ENCODE measurements at regions not wholly inside any gene's neighbourhood (a gene's known extent, or its start where the extent isn't known, plus 50 kb on each side); places are given as distances from the start of the nearest gene placed in this dataset.
"Not testable (repeated sequence)": the region's sequence is repeated elsewhere in the genome, so short reads cannot be mapped to it uniquely, and the experiment has no call there.

GRCh38 chr4:111435986-111436744 lies 709.1 kb upstream of the FAM241A start:
- Histone ChIP-seq H3K36me3 (ENCODE audit: insufficient read depth, low read length) (no peaks in the 10 kb centered on the region), H4K20me1 (ENCODE audit: insufficient read depth, low read depth, low read length) (no peaks in the 10 kb centered on the region), H3K9me3 (ENCODE audit: low read length) (no peaks in the 10 kb centered on the region), H3K79me2 (ENCODE audit: low read length) (no peaks in the 10 kb centered on the region), H3K4me1 (ENCODE audit: low read length) (no peaks in the 10 kb centered on the region), H3K4me2 (ENCODE audit: low read depth, low read length, poor library complexity, severe bottlenecking) (no peak overlapping the region), H3K9ac (ENCODE audit: low read length) (no peak overlapping the region), H3K9me2 (replicated peaks; ENCODE audit: insufficient read depth, low read length) (no peaks in the 10 kb centered on the region), H3K4me3 (ENCODE audit: low read length) (no peak overlapping the region), H3K27ac (ENCODE audit: low read length) (no peak overlapping the region), H3K27me3 (ENCODE audit: low read length) (no peaks in the 10 kb centered on the region), H2AFZ (ENCODE audit: low read length) (no peak overlapping the region)
- no peak for DNase-seq

- Histone ChIP-seq H3K27me3 (ENCODE audit: low read length) (no peaks in the 10 kb centered on the region), H3K9ac (ENCODE audit: low read length) (no peak overlapping the region), H3K27ac (ENCODE audit: low read length) (no peak overlapping the region), H4K20me1 (ENCODE audit: insufficient read depth, low read depth, low read length) (no peaks in the 10 kb centered on the region), H3K4me2 (ENCODE audit: low read depth, low read length, poor library complexity, severe bottlenecking) (no peak overlapping the region), H3K4me1 (ENCODE audit: low read length) (no peaks in the 10 kb centered on the region), H3K36me3 (ENCODE audit: insufficient read depth, low read length) (no peaks in the 10 kb centered on the region), H3K9me2 (replicated peaks; ENCODE audit: insufficient read depth, low read length) (no peaks in the 10 kb centered on the region), H3K79me2 (ENCODE audit: low read length) (no peaks in the 10 kb centered on the region), H2AFZ (ENCODE audit: low read length) (no peak overlapping the region), H3K4me3 (ENCODE audit: low read length) (no peak overlapping the region), H3K9me3 (ENCODE audit: low read length) (no peaks in the 10 kb centered on the region)
- DNase-seq = no peak
Measured at GRCh38 chr4:111441687-111442086, 703.6 kb upstream of the FAM241A start.

GRCh38 chr4:111444836-111445235 lies 700.4 kb upstream of the FAM241A start:
- DNase-seq; H3K36me3 ChIP-seq (ENCODE audit: insufficient read depth, low read length); H4K20me1 ChIP-seq (ENCODE audit: insufficient read depth, low read depth, low read length); H3K9me3 ChIP-seq (ENCODE audit: low read length); H3K4me3 ChIP-seq (ENCODE audit: low read length); H3K79me2 ChIP-seq (ENCODE audit: low read length); H3K4me1 ChIP-seq (ENCODE audit: low read length); H3K27me3 ChIP-seq (ENCODE audit: low read length); H3K27ac ChIP-seq (ENCODE audit: low read length); H3K9me2 ChIP-seq (replicated peaks; ENCODE audit: insufficient read depth, low read length); H3K9ac ChIP-seq (ENCODE audit: low read length); H2AFZ ChIP-seq (ENCODE audit: low read length); H3K4me2 ChIP-seq (ENCODE audit: low read depth, low read length, poor library complexity, severe bottlenecking): not testable (repeated sequence)

- Histone ChIP-seq H3K4me2 (ENCODE audit: low read depth, low read length, poor library complexity, severe bottlenecking) (no peak overlapping the region), H3K4me1 (ENCODE audit: low read length) (no peaks in the 10 kb centered on the region), H3K9me3 (ENCODE audit: low read length) (no peaks in the 10 kb centered on the region), H4K20me1 (ENCODE audit: insufficient read depth, low read depth, low read length) (no peaks in the 10 kb centered on the region), H3K27me3 (ENCODE audit: low read length) (no peaks in the 10 kb centered on the region), H3K27ac (ENCODE audit: low read length) (no peak overlapping the region), H2AFZ (ENCODE audit: low read length) (no peak overlapping the region), H3K9ac (ENCODE audit: low read length) (no peak overlapping the region), H3K36me3 (ENCODE audit: insufficient read depth, low read length) (no peaks in the 10 kb centered on the region), H3K4me3 (ENCODE audit: low read length) (no peak overlapping the region), H3K9me2 (replicated peaks; ENCODE audit: insufficient read depth, low read length) (no peaks in the 10 kb centered on the region), H3K79me2 (ENCODE audit: low read length) (no peaks in the 10 kb centered on the region)
- no peak for DNase-seq
Measured at GRCh38 chr4:111449657-111450056, 695.6 kb upstream of the FAM241A start.

- no peak for DNase-seq
- Histone ChIP-seq H3K4me3 (ENCODE audit: low read length) (no peak overlapping the region), H3K9ac (ENCODE audit: low read length) (no peak overlapping the region), H3K9me3 (ENCODE audit: low read length) (no peaks in the 10 kb centered on the region), H3K79me2 (ENCODE audit: low read length) (no peaks in the 10 kb centered on the region), H3K27ac (ENCODE audit: low read length) (no peak overlapping the region), H3K9me2 (replicated peaks; ENCODE audit: insufficient read depth, low read length) (no peaks in the 10 kb centered on the region), H3K36me3 (ENCODE audit: insufficient read depth, low read length) (no peaks in the 10 kb centered on the region), H3K4me2 (ENCODE audit: low read depth, low read length, poor library complexity, severe bottlenecking) (no peak overlapping the region), H3K4me1 (ENCODE audit: low read length) (no peaks in the 10 kb centered on the region), H2AFZ (ENCODE audit: low read length) (no peak overlapping the region), H3K27me3 (ENCODE audit: low read length) (no peaks in the 10 kb centered on the region), H4K20me1 (ENCODE audit: insufficient read depth, low read depth, low read length) (no peaks in the 10 kb centered on the region)
Measured at GRCh38 chr4:111450867-111451266, 694.4 kb upstream of the FAM241A start.

GRCh38 chr4:111453216-111453615 lies 692.0 kb upstream of the FAM241A start:
- Histone ChIP-seq H3K9me2 (replicated peaks; ENCODE audit: insufficient read depth, low read length) (no peaks in the 10 kb centered on the region), H3K27ac (ENCODE audit: low read length) (no peak overlapping the region), H3K9ac (ENCODE audit: low read length) (no peak overlapping the region), H3K79me2 (ENCODE audit: low read length) (no peaks in the 10 kb centered on the region), H3K27me3 (ENCODE audit: low read length) (no peaks in the 10 kb centered on the region), H3K4me1 (ENCODE audit: low read length) (no peaks in the 10 kb centered on the region), H3K4me2 (ENCODE audit: low read depth, low read length, poor library complexity, severe bottlenecking) (no peak overlapping the region), H3K36me3 (ENCODE audit: insufficient read depth, low read length) (no peaks in the 10 kb centered on the region), H3K4me3 (ENCODE audit: low read length) (no peak overlapping the region), H2AFZ (ENCODE audit: low read length) (no peak overlapping the region), H3K9me3 (ENCODE audit: low read length) (no peaks in the 10 kb centered on the region), H4K20me1 (ENCODE audit: insufficient read depth, low read depth, low read length) (no peaks in the 10 kb centered on the region)
- DNase-seq = no peak

GRCh38 chr4:111454961-111455360 lies 690.3 kb upstream of the FAM241A start:
- H3K79me2 ChIP-seq (ENCODE audit: low read length) = no peaks in the 10 kb centered on the region
- no peak for DNase-seq
- H3K36me3 ChIP-seq (ENCODE audit: insufficient read depth, low read length) = no peaks in the 10 kb centered on the region
- H3K4me3 ChIP-seq (ENCODE audit: low read length) = no peak overlapping the region
- no peak overlapping the region for H3K4me2 ChIP-seq (ENCODE audit: low read depth, low read length, poor library complexity, severe bottlenecking)
- no peaks in the 10 kb centered on the region for H3K27me3 ChIP-seq (ENCODE audit: low read length)
- no peak overlapping the region for H3K27ac ChIP-seq (ENCODE audit: low read length)
- no peaks in the 10 kb centered on the region for H3K4me1 ChIP-seq (ENCODE audit: low read length)
- no peaks in the 10 kb centered on the region for H3K9me3 ChIP-seq (ENCODE audit: low read length)
- no peaks in the 10 kb centered on the region for H3K9me2 ChIP-seq (replicated peaks; ENCODE audit: insufficient read depth, low read length)
- no peak overlapping the region for H2AFZ ChIP-seq (ENCODE audit: low read length)
- H4K20me1 ChIP-seq (ENCODE audit: insufficient read depth, low read depth, low read length) = no peaks in the 10 kb centered on the region
- no peak overlapping the region for H3K9ac ChIP-seq (ENCODE audit: low read length)

- Histone ChIP-seq H3K36me3 (ENCODE audit: insufficient read depth, low read length) (no peaks in the 10 kb centered on the region), H3K9me3 (ENCODE audit: low read length) (no peaks in the 10 kb centered on the region), H3K4me1 (ENCODE audit: low read length) (no peaks in the 10 kb centered on the region), H3K27me3 (ENCODE audit: low read length) (no peaks in the 10 kb centered on the region), H3K9me2 (replicated peaks; ENCODE audit: insufficient read depth, low read length) (no peaks in the 10 kb centered on the region), H3K79me2 (ENCODE audit: low read length) (no peaks in the 10 kb centered on the region), H2AFZ (ENCODE audit: low read length) (no peak overlapping the region), H3K9ac (ENCODE audit: low read length) (no peak overlapping the region), H3K27ac (ENCODE audit: low read length) (no peak overlapping the region), H4K20me1 (ENCODE audit: insufficient read depth, low read depth, low read length) (no peaks in the 10 kb centered on the region), H3K4me2 (ENCODE audit: low read depth, low read length, poor library complexity, severe bottlenecking) (no peak overlapping the region), H3K4me3 (ENCODE audit: low read length) (no peak overlapping the region)
- no peak for DNase-seq
Measured at GRCh38 chr4:111464251-111465045, 680.8 kb upstream of the FAM241A start.

All from Karpas-422 (cell line).